ENCODE measurements at regions not wholly inside any gene's neighbourhood (a gene's known extent, or its start where the extent isn't known, plus 50 kb on each side); places are given as distances from the start of the nearest gene placed in this dataset.

DNA sequence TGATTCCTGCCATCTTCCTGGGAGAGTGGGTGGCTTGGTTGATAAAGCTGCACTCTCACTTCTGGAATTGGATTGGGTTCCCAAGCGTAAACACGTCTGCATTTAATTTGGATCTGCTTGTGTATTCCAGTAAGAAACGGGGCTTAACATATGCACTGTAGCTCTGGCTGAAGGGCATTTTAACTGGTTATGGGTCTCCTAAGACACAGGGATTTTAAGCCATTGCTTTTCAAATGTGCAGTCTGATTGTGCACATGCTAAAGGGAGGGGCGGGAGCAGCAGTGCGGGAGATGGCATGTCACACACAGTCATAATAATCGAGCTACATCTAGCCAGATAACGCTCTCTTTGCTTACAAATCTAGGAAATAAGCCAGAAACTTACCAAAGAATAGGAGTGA is 247.3 kb upstream of the LYZL1 start (continued):
- TF ChIP-seq, protein P1, sequence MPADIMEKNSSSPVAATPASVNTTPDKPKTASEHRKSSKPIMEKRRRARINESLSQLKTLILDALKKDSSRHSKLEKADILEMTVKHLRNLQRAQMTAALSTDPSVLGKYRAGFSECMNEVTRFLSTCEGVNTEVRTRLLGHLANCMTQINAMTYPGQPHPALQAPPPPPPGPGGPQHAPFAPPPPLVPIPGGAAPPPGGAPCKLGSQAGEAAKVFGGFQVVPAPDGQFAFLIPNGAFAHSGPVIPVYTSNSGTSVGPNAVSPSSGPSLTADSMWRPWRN (IDR thresholded peaks at IDR 0.05; ENCODE audit: low read depth), result no peak
- TF ChIP-seq CBFA2T3 (IDR thresholded peaks at IDR 0.05) (no peak), ZNF77 (CRISPR knock-in tag; IDR thresholded peaks at IDR 0.05) (no peak), ZNF274 (IDR thresholded peaks at IDR 0.05; ENCODE audit: borderline replicate concordance, low read depth, low read length) (no peak), ZNF224 (CRISPR knock-in tag; IDR thresholded peaks at IDR 0.05) (no peak), STAT5A (IDR thresholded peaks at IDR 0.05; ENCODE audit: borderline replicate concordance, low read length) (no peak), ZNF830 (CRISPR knock-in tag; IDR thresholded peaks at IDR 0.05) (no peak)
- TF ChIP-seq, protein P2, sequence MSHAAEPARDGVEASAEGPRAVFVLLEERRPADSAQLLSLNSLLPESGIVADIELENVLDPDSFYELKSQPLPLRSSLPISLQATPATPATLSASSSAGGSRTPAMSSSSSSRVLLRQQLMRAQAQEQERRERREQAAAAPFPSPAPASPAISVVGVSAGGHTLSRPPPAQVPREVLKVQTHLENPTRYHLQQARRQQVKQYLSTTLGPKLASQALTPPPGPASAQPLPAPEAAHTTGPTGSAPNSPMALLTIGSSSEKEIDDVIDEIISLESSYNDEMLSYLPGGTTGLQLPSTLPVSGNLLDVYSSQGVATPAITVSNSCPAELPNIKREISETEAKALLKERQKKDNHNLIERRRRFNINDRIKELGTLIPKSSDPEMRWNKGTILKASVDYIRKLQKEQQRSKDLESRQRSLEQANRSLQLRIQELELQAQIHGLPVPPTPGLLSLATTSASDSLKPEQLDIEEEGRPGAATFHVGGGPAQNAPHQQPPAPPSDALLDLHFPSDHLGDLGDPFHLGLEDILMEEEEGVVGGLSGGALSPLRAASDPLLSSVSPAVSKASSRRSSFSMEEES (CRISPR knock-in tag; IDR thresholded peaks at IDR 0.05), result no peak
- TF ChIP-seq, protein P3, sequence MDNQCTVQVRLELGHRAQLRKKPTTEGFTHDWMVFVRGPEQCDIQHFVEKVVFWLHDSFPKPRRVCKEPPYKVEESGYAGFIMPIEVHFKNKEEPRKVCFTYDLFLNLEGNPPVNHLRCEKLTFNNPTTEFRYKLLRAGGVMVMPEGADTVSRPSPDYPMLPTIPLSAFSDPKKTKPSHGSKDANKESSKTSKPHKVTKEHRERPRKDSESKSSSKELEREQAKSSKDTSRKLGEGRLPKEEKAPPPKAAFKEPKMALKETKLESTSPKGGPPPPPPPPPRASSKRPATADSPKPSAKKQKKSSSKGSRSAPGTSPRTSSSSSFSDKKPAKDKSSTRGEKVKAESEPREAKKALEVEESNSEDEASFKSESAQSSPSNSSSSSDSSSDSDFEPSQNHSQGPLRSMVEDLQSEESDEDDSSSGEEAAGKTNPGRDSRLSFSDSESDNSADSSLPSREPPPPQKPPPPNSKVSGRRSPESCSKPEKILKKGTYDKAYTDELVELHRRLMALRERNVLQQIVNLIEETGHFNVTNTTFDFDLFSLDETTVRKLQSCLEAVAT (IDR thresholded peaks at IDR 0.05), result no peak
- TF ChIP-seq, protein P4, sequence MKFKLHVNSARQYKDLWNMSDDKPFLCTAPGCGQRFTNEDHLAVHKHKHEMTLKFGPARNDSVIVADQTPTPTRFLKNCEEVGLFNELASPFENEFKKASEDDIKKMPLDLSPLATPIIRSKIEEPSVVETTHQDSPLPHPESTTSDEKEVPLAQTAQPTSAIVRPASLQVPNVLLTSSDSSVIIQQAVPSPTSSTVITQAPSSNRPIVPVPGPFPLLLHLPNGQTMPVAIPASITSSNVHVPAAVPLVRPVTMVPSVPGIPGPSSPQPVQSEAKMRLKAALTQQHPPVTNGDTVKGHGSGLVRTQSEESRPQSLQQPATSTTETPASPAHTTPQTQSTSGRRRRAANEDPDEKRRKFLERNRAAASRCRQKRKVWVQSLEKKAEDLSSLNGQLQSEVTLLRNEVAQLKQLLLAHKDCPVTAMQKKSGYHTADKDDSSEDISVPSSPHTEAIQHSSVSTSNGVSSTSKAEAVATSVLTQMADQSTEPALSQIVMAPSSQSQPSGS (CRISPR knock-in tag; IDR thresholded peaks at IDR 0.05), result no peak
